Spleen (tissue), 11 donors: ENCODE measurements at regions not wholly inside any gene's neighbourhood (a gene's known extent, or its start where the extent isn't known, plus 50 kb on each side); places are given as distances from the start of the nearest gene placed in this dataset.

Experiments used
- DNase-seq: peaks from one replicate; pipeline ENCODE4 v3.0.0-alpha.2; 2020
- H3K27ac ChIP-seq, 8 donors: fragments of 200-600 bp; sonication (generic) in 7 of 8; 1 replicate in 4 of 8; 2 replicates in 4 of 8; pipeline versions ENCODE4 v1.5.0 to v1.8.0; 2016 to 2021; ENCODE audit warnings: inconsistent platforms in 4 of 8, mild to moderate bottlenecking in 4 of 8, moderate library complexity in 1 of 8
- H3K27me3 ChIP-seq, 7 donors: fragments of 200-600 bp; sonication (generic) in 6 of 7; replicated peaks in 1 of 7; 1 replicate in 4 of 7; 2 replicates in 3 of 7; pipeline versions ENCODE4 v1.5.0 to v1.8.0; 2016 to 2021; ENCODE audit warnings: inconsistent platforms in 3 of 7, mild to moderate bottlenecking in 1 of 7
- H3K36me3 ChIP-seq, 6 donors: fragments of 200-600 bp; sonication (generic) in 5 of 6; 1 replicate in 4 of 6; 2 replicates in 2 of 6; pipeline versions ENCODE4 v1.5.0 to v1.8.0; 2016 to 2021; ENCODE audit warnings: inconsistent platforms in 2 of 6
- H3K4me1 ChIP-seq, 6 donors: fragments of 200-600 bp; sonication (generic) in 5 of 6; 1 replicate in 3 of 6; 2 replicates in 3 of 6; pipeline versions ENCODE4 v1.5.0 to v1.8.0; 2016 to 2021; ENCODE audit warnings: inconsistent platforms in 3 of 6
- H3K4me3 ChIP-seq, 8 donors: fragments of 200-600 bp; sonication (generic) in 7 of 8; 1 replicate in 4 of 8; 2 replicates in 4 of 8; pipeline versions ENCODE4 v1.5.0 to v1.8.0; 2016 to 2021; ENCODE audit warnings: inconsistent platforms in 4 of 8, mild to moderate bottlenecking in 4 of 8, moderate library complexity in 2 of 8
- H3K9me3 ChIP-seq, 8 donors: fragments of 200-600 bp; sonication (generic) in 7 of 8; 1 replicate in 4 of 8; 2 replicates in 4 of 8; pipeline versions ENCODE4 v1.5.0 to v1.8.0; 2016 to 2021; ENCODE audit warnings: inconsistent platforms in 4 of 8
- CTCF ChIP-seq, 11 experiments: fragments of 200-600 bp in 7 of 11; fragments of 450-650 bp in 4 of 11; sonication (generic) in 4 of 11; IDR thresholded peaks in 8 of 11; conservative IDR thresholded peaks in 3 of 11; 1 replicate in 7 of 11; 2 replicates in 4 of 11; pipeline versions ENCODE4 v1.4.0 to v1.8.0; 2016 to 2021; ENCODE audit warnings: antibody characterized with exemption in 11 of 11, inconsistent platforms in 4 of 11, mild to moderate bottlenecking in 1 of 11
- POLR2A ChIP-seq, 3 donors: fragments of 450-650 bp; IDR thresholded peaks; one replicate each; pipeline ENCODE4 v1.5.1; 2017; ENCODE audit warnings: antibody characterized with exemption in 3 of 3, mild to moderate bottlenecking in 1 of 3
- POLR2AphosphoS5 ChIP-seq, 3 donors: sonication (generic); formaldehyde crosslinking; IDR thresholded peaks; one replicate each; pipeline ENCODE4 v1.5.1; 2017; ENCODE audit warnings: antibody characterized with exemption in 3 of 3
- WGBS, 5 donors: extraction: QIAGEN DNeasy Blood & Tissue Kit in 3 of 5; methylation state at CpG; one replicate each; pipeline versions ENCODE4 v1.1.5 to v1.1.7; 2013 to 2018; 5-methylcytosine and 5-hydroxymethylcytosine counted together
- intact Hi-C: fragments of 100-400 bp; cut with DNase I; formaldehyde crosslinking; loops from one replicate; pipeline ENCODE4 v1.15.0; 2023; ENCODE audit warnings: low total_unique reads
- donor health status: healthy with polysubstance abuse.
- donor health status: DM: no; HTN: no; CAD: no; lungs with moderate emphysema.
- donor health status: DM: no; HTN: no; CAD: no.
- donor health status: Bipolar disorder and iron deficiency.
- donor health status: healthy.
- donor health status: DM: no; HTN: no; CAD: no.
- donor health status: DM: yes; HTN: yes; CAD: no.

GRCh38 chr15:69601711-69602504 lies 149.3 kb downstream of the RPLP1 start:
- H3K27me3 ChIP-seq, result peaks cover 0 to 54% (median 5%) of the 10 kb centered on the region in 7 donors
- no peaks in the 10 kb centered on the region for H3K36me3 ChIP-seq
- DNase-seq, result no peak
- H3K27ac ChIP-seq, result no peak overlapping the region
- intact Hi-C loops, result no loop called here
- H3K9me3 ChIP-seq, result no peaks in the 10 kb centered on the region
- H3K4me3 ChIP-seq, result no peak overlapping the region
- TF ChIP-seq POLR2A (IDR thresholded peaks at IDR 0.05), result no peak
- TF ChIP-seq POLR2AphosphoS5 (IDR thresholded peaks at IDR 0.05), result no peak
- no peak for TF ChIP-seq CTCF (IDR thresholded peaks at IDR 0.05 in 8 of 11, conservative IDR thresholded peaks at IDR 0.05 in 3 of 11)
- WGBS, 5 donors, result 78 to 91% (median 86%) methylated on average over 7 of the region's 7 CpGs
- H3K4me1 ChIP-seq, result peaks cover 0 to 16% (median 0%) of the 10 kb centered on the region in 6 donors

- H3K36me3 ChIP-seq, result no peaks in the 10 kb centered on the region
- H3K27me3 ChIP-seq, result peaks cover 0 to 45% (median 5%) of the 10 kb centered on the region in 7 donors
- DNase-seq, result no peak
- H3K4me1 ChIP-seq, result peaks cover 0 to 16% (median 0%) of the 10 kb centered on the region in 6 donors
- TF ChIP-seq CTCF (IDR thresholded peaks at IDR 0.05 in 8 of 11, conservative IDR thresholded peaks at IDR 0.05 in 3 of 11) (no peak), POLR2A (IDR thresholded peaks at IDR 0.05) (no peak), POLR2AphosphoS5 (IDR thresholded peaks at IDR 0.05) (no peak)
- 76 to 93% (median 80%) methylated on average over 4 of the region's 4 CpGs for WGBS, 5 donors
- H3K9me3 ChIP-seq, result no peaks in the 10 kb centered on the region
- no peak overlapping the region for H3K27ac ChIP-seq
- intact Hi-C loops, result no loop called here
- H3K4me3 ChIP-seq, result no peak overlapping the region
These were observed 150.3 kb downstream of the RPLP1 start for GRCh38 chr15:69602921-69603320.

GRCh38 chr15:69603369-69604071 lies 150.9 kb downstream of the RPLP1 start:
- 0 to 88% (median 29%) methylated on average over 1 of the region's 1 CpG for WGBS, 5 donors
- intact Hi-C loops, result no loop called here
- no peak for DNase-seq
- Histone ChIP-seq H3K4me1 (peaks cover 0 to 16% (median 0%) of the 10 kb centered on the region in 6 donors), H3K4me3 (no peak overlapping the region), H3K27ac (no peak overlapping the region), H3K9me3 (no peaks in the 10 kb centered on the region), H3K36me3 (no peaks in the 10 kb centered on the region), H3K27me3 (peaks cover 0 to 39% (median 4%) of the 10 kb centered on the region in 7 donors)
- TF ChIP-seq POLR2AphosphoS5 (IDR thresholded peaks at IDR 0.05) (no peak), CTCF (IDR thresholded peaks at IDR 0.05 in 8 of 11, conservative IDR thresholded peaks at IDR 0.05 in 3 of 11) (no peak), POLR2A (IDR thresholded peaks at IDR 0.05) (no peak)

GRCh38 chr15:69604072-69604411 lies 151.4 kb downstream of the RPLP1 start:
- intact Hi-C loops, result no loop called here
- 28 to 51% (median 38%) methylated on average over 4 of the region's 4 CpGs for WGBS, 5 donors
- Histone ChIP-seq H3K9me3 (no peaks in the 10 kb centered on the region), H3K4me1 (peaks cover 0 to 16% (median 0%) of the 10 kb centered on the region in 6 donors), H3K4me3 (no peak overlapping the region), H3K27ac (no peak overlapping the region), H3K36me3 (no peaks in the 10 kb centered on the region), H3K27me3 (peaks cover 0 to 33% (median 0%) of the 10 kb centered on the region in 7 donors)
- TF ChIP-seq POLR2A (IDR thresholded peaks at IDR 0.05), result no peak
- TF ChIP-seq CTCF (IDR thresholded peaks at IDR 0.05 in 8 of 11, conservative IDR thresholded peaks at IDR 0.05 in 3 of 11), result no peak
- TF ChIP-seq POLR2AphosphoS5 (IDR thresholded peaks at IDR 0.05), result no peak
- DNase-seq, result no peak
